Rectal smooth muscle tissue (tissue), 1 donor: ENCODE measurements at regions not wholly inside any gene's neighbourhood (a gene's known extent, or its start where the extent isn't known, plus 50 kb on each side); places are given as distances from the start of the nearest gene placed in this dataset.

Experiments
- H3K27ac ChIP-seq: one replicate; pipeline ENCODE4 v1.7.0; 2013; ENCODE audit warnings: low read depth, low read length, inconsistent platforms
- H3K27me3 ChIP-seq: one replicate; pipeline ENCODE4 v1.7.0; 2013; ENCODE audit warnings: low read length; ENCODE audit not compliant: control insufficient read depth, insufficient read depth
- H3K36me3 ChIP-seq: one replicate; pipeline ENCODE4 v1.7.0; 2013; ENCODE audit warnings: low read length; ENCODE audit not compliant: control insufficient read depth, insufficient read depth
- H3K4me1 ChIP-seq: one replicate; pipeline ENCODE4 v1.7.0; 2013; ENCODE audit warnings: low read length; ENCODE audit not compliant: control insufficient read depth, insufficient read depth
- H3K4me3 ChIP-seq: one replicate; pipeline ENCODE4 v1.7.0; 2013; ENCODE audit warnings: low read length
- H3K9ac ChIP-seq: one replicate; pipeline ENCODE4 v1.7.0; 2013; ENCODE audit warnings: low read length

- H3K4me3 ChIP-seq: no peak overlapping the region
- no peak overlapping the region for H3K27ac ChIP-seq
- H3K27me3 ChIP-seq: no peaks in the 10 kb centered on the region
- no peaks in the 10 kb centered on the region for H3K36me3 ChIP-seq
- no peak overlapping the region for H3K9ac ChIP-seq
- H3K4me1 ChIP-seq: no peaks in the 10 kb centered on the region
These were observed 109.7 kb upstream of the ROPN1 start for GRCh38 chr3:124101643-124102042.

- Histone ChIP-seq H3K4me3 (no peak overlapping the region), H3K4me1 (peaks cover 5% of the 10 kb centered on the region), H3K27me3 (no peaks in the 10 kb centered on the region), H3K27ac (no peak overlapping the region), H3K9ac (no peak overlapping the region), H3K36me3 (no peaks in the 10 kb centered on the region)
These were observed 115.4 kb upstream of the ROPN1 start for GRCh38 chr3:124107104-124107890.

- Histone ChIP-seq H3K4me1 (peaks cover 5% of the 10 kb centered on the region), H3K27me3 (no peaks in the 10 kb centered on the region), H3K36me3 (no peaks in the 10 kb centered on the region), H3K9ac (no peak overlapping the region), H3K4me3 (no peak overlapping the region), H3K27ac (no peak overlapping the region)
These were observed 116.5 kb upstream of the ROPN1 start for GRCh38 chr3:124108446-124108845.

GRCh38 chr3:124113485-124113884 lies 121.6 kb upstream of the ROPN1 start:
- no peaks in the 10 kb centered on the region for H3K36me3 ChIP-seq
- no peak overlapping the region for H3K9ac ChIP-seq
- H3K4me3 ChIP-seq: no peak overlapping the region
- H3K27ac ChIP-seq: no peak overlapping the region
- H3K4me1 ChIP-seq: no peaks in the 10 kb centered on the region
- H3K27me3 ChIP-seq: no peaks in the 10 kb centered on the region

DNA sequence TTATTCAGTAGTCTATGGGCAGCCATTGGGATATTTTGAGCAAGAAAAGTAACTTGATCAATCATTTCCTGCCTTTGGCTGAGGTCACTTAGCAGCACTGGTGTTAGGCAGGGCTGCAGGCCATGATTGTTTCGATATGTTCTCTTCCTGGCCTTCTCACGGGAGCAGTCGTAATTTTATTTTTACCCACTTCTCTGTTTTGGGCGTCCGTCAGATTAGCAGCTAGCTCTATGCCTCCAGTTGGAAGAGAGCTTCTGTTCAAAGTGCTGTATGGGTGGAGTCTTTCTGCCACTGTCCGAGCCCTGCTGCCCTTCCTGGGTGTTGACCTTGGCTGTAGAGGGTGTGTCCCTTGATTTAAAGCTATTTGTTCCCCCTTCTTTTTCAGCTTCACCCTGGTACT lies 123.4 kb upstream of the ROPN1 start:
- Histone ChIP-seq H3K4me1 (no peaks in the 10 kb centered on the region), H3K36me3 (no peaks in the 10 kb centered on the region), H3K27ac (no peak overlapping the region), H3K27me3 (no peaks in the 10 kb centered on the region), H3K9ac (no peak overlapping the region), H3K4me3 (no peak overlapping the region)

- no peak overlapping the region for H3K27ac ChIP-seq
- H3K4me3 ChIP-seq: no peak overlapping the region
- H3K27me3 ChIP-seq: no peaks in the 10 kb centered on the region
- H3K4me1 ChIP-seq: no peaks in the 10 kb centered on the region
- H3K36me3 ChIP-seq: no peaks in the 10 kb centered on the region
- H3K9ac ChIP-seq: no peak overlapping the region
These were observed 124.0 kb upstream of the ROPN1 start for GRCh38 chr3:124115956-124116355.

DNA sequence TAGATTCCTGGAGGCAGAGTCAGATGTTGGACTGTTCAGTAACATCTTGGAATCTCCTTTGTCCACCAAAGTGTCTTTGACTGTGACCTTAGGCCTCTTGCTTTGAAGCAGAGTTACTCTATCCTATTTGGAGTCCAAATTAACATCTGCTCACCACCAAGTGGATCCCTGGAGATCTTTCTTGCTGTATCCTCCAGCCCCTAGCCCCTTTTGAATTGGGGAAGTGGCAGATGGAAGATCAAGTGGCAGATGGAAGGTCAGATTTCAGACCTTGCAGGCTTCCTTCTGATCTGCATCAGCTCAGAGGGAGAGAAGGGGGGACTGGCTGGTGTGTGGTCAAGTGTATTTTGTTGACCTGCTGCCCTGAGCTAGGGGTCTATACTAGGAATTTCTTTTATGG lies 125.0 kb upstream of the ROPN1 start:
- no peaks in the 10 kb centered on the region for H3K4me1 ChIP-seq
- H3K27ac ChIP-seq: no peak overlapping the region
- no peaks in the 10 kb centered on the region for H3K27me3 ChIP-seq
- H3K36me3 ChIP-seq: no peaks in the 10 kb centered on the region
- no peak overlapping the region for H3K4me3 ChIP-seq
- no peak overlapping the region for H3K9ac ChIP-seq

- H3K9ac ChIP-seq: no peak overlapping the region
- no peaks in the 10 kb centered on the region for H3K36me3 ChIP-seq
- no peaks in the 10 kb centered on the region for H3K27me3 ChIP-seq
- no peak overlapping the region for H3K4me3 ChIP-seq
- H3K4me1 ChIP-seq: no peaks in the 10 kb centered on the region
- H3K27ac ChIP-seq: no peak overlapping the region
These were observed 125.6 kb upstream of the ROPN1 start for GRCh38 chr3:124117486-124117885.

DNA sequence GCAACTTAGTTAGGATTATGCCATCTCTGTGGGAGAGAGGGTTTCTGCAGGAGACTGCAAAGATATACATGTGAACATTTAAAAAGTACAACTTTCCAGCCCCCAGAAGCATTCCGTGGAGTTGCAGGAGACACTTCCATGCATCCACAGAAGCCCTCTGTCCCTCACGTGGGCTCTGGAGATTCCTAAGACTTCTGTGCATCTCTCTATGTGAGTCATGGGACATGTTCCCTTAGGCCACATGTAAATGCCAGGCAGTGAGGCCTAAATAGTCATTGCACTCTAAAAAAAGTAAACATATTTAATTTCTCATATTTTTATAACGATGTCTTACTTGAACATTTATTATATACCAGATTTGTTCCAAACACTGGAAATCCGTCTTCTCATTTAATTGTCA lies 126.5 kb upstream of the ROPN1 start:
- no peaks in the 10 kb centered on the region for H3K27me3 ChIP-seq
- no peak overlapping the region for H3K4me3 ChIP-seq
- H3K27ac ChIP-seq: no peak overlapping the region
- H3K9ac ChIP-seq: no peak overlapping the region
- no peaks in the 10 kb centered on the region for H3K36me3 ChIP-seq
- no peaks in the 10 kb centered on the region for H3K4me1 ChIP-seq

GRCh38 chr3:124119056-124119716 lies 127.3 kb upstream of the ROPN1 start:
- no peaks in the 10 kb centered on the region for H3K36me3 ChIP-seq
- no peaks in the 10 kb centered on the region for H3K27me3 ChIP-seq
- H3K27ac ChIP-seq: no peak overlapping the region
- no peak overlapping the region for H3K9ac ChIP-seq
- no peak overlapping the region for H3K4me3 ChIP-seq
- no peaks in the 10 kb centered on the region for H3K4me1 ChIP-seq

DNA sequence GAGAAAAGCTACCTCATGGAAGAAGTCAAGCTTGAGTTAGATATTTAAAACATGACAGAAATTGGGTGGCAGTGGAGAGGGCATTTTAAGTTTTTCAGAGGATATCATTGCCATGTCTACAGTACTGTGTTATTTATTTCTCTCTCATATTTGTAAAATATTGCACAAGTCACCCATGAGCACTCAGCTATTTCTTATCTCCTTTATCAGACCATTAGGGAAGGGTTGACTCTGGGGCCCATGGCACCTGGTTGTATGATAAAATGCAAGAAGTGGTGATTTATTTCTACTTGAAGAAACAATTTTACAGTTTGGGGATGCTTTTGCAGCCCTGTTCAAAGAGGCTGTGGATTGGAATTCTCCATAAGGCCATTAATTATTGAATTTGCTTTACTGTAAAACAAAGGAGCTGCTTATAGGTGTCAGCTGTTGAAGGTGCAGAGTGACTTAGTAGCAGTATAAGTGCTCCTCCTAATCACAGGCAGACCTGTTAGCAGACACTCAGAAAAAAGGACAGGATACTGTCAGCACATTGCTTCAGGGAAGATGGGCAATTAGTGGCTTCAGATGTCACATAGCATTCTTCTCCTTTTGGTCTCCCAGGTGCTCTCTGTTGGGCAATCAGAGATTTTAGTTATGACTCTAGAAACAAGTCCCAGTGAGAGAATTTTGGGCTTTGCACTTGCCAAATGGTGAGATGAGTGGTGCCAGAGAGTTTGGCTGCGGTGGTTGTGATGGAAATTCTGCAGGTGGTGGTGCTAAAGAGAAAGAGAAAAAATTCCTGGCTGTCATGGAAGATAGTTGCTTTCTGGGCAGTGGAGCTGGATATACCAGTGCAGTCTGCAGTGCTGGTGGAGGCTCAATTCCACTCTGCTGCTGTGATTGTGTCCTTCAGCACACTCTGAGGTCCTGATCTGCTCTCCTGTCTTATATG lies 129.7 kb upstream of the ROPN1 start:
- Histone ChIP-seq H3K4me1 (no peaks in the 10 kb centered on the region), H3K9ac (no peak overlapping the region), H3K4me3 (no peak overlapping the region), H3K27ac (no peak overlapping the region), H3K27me3 (no peaks in the 10 kb centered on the region), H3K36me3 (no peaks in the 10 kb centered on the region)

DNA sequence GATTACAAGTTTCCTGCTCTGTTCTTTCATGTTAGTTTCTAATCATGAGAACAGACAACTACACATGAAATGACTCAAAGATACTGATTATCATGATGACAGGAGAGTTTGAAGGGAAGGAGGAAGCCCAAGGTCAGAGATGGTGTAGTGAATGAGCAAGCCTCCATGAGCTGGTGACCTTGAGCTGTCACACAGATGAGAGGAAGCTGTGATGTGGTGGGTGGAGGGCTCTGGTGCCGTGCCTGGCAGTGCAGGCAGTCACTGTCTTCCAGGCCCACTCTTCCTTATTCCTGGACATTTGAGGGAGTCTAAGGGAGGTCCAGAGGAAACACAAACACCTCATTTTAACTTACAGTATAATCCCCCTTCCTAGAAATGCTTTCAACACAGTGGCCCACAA lies 133.4 kb upstream of the ROPN1 start:
- Histone ChIP-seq H3K4me1 (no peaks in the 10 kb centered on the region), H3K27ac (no peak overlapping the region), H3K36me3 (no peaks in the 10 kb centered on the region), H3K27me3 (no peaks in the 10 kb centered on the region), H3K9ac (no peak overlapping the region), H3K4me3 (no peak overlapping the region)
